ENCODE measurements at regions not wholly inside any gene's neighbourhood (a gene's known extent, or its start where the extent isn't known, plus 50 kb on each side); places are given as distances from the start of the nearest gene placed in this dataset.

DNA sequence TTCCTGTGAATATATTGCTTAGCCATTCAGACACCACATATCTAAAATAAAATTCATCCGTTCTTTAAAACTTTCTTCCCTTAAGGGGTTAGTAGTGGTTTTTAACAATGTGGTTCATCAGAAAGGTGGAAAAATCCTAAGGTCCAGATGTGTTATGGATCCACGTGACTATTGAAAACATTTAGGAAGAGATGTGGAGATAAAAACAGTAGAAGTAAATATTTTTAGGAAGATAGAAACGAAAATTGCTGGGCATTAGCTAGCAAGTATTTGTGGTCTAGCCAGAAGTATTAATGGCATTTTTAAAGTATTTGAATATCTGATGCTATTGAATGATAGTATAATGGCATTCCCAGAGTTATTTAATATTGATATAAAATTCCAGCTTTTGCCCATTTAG, 180.8 kb downstream of the LTN1 start:
- Histone ChIP-seq H3K79me2 (ENCODE audit: insufficient read depth, low read length) (no peaks in the 10 kb centered on the region), H3K9me2 (replicated peaks; ENCODE audit: low read depth, low read length) (no peaks in the 10 kb centered on the region), H3K4me3 (ENCODE audit: low read length, poor library complexity, severe bottlenecking) (no peak overlapping the region), H3K36me3 (ENCODE audit: insufficient read depth, low read length) (no peaks in the 10 kb centered on the region), H3K9me3 (ENCODE audit: insufficient read depth, low read depth, low read length) (no peaks in the 10 kb centered on the region), H2AFZ (ENCODE audit: low read length) (no peak overlapping the region), H3K4me2 (ENCODE audit: low read depth, low read length, poor library complexity, severe bottlenecking) (no peak overlapping the region), H4K20me1 (ENCODE audit: insufficient read depth, low read length, poor library complexity, severe bottlenecking) (no peaks in the 10 kb centered on the region), H3K27me3 (ENCODE audit: insufficient read depth, low read length, poor library complexity, severe bottlenecking) (no peaks in the 10 kb centered on the region), H3K4me1 (ENCODE audit: insufficient read depth, low read length, poor library complexity, severe bottlenecking) (no peaks in the 10 kb centered on the region), H3F3A (ENCODE audit: low read depth) (no peaks in the 10 kb centered on the region), H3K9ac (ENCODE audit: low read depth, low read length, poor library complexity, severe bottlenecking) (no peak overlapping the region)
- TF ChIP-seq, protein P1, sequence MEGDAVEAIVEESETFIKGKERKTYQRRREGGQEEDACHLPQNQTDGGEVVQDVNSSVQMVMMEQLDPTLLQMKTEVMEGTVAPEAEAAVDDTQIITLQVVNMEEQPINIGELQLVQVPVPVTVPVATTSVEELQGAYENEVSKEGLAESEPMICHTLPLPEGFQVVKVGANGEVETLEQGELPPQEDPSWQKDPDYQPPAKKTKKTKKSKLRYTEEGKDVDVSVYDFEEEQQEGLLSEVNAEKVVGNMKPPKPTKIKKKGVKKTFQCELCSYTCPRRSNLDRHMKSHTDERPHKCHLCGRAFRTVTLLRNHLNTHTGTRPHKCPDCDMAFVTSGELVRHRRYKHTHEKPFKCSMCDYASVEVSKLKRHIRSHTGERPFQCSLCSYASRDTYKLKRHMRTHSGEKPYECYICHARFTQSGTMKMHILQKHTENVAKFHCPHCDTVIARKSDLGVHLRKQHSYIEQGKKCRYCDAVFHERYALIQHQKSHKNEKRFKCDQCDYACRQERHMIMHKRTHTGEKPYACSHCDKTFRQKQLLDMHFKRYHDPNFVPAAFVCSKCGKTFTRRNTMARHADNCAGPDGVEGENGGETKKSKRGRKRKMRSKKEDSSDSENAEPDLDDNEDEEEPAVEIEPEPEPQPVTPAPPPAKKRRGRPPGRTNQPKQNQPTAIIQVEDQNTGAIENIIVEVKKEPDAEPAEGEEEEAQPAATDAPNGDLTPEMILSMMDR (conservative IDR thresholded peaks at IDR 0.05; ENCODE audit: low read length), result no peak
- TF ChIP-seq EZH2phosphoT487 (IDR thresholded peaks at IDR 0.05; ENCODE audit: borderline replicate concordance), result no peak

DNA sequence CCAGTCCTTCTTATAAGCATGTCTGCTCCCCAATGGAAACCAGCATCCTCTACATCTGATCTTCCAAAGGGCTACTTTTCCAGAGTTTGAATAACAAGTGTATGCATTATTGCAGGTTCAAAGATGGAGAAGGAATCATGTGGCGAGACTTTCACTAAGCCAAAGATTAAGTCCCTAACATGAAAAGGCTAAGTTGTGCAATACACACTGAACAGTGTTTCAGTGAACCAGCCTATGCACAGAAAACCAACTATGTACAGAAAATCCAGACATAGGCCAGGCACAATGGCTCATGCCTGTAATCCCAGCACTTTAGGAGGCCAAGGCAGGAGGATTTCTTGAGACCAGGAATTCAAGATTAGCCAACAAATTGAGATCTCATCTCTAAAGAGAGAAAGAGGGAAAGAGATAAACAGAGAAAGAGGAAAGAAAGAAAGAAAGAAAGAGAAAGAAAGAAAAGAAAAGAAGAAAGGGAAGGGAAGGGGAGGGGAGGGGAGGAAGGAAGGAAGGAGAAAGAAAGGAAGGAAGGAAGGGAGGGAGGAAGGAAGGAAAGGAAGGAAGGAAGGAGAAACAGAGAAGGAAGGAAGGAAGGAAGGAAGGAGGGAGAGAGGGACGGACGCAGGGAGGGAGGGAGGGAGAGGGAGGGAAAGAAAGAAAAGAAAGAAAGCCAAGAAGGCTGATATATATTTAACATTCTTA, 181.7 kb downstream of the LTN1 start:
- Histone ChIP-seq H3K27me3 (ENCODE audit: insufficient read depth, low read length, poor library complexity, severe bottlenecking) (no peaks in the 10 kb centered on the region), H3K9me2 (replicated peaks; ENCODE audit: low read depth, low read length) (no peaks in the 10 kb centered on the region), H3K9me3 (ENCODE audit: insufficient read depth, low read depth, low read length) (no peaks in the 10 kb centered on the region), H3F3A (ENCODE audit: low read depth) (no peaks in the 10 kb centered on the region), H4K20me1 (ENCODE audit: insufficient read depth, low read length, poor library complexity, severe bottlenecking) (no peaks in the 10 kb centered on the region), H3K4me3 (ENCODE audit: low read length, poor library complexity, severe bottlenecking) (no peak overlapping the region), H3K4me1 (ENCODE audit: insufficient read depth, low read length, poor library complexity, severe bottlenecking) (no peaks in the 10 kb centered on the region), H2AFZ (ENCODE audit: low read length) (no peak overlapping the region), H3K36me3 (ENCODE audit: insufficient read depth, low read length) (no peaks in the 10 kb centered on the region), H3K4me2 (ENCODE audit: low read depth, low read length, poor library complexity, severe bottlenecking) (no peak overlapping the region), H3K79me2 (ENCODE audit: insufficient read depth, low read length) (no peaks in the 10 kb centered on the region), H3K9ac (ENCODE audit: low read depth, low read length, poor library complexity, severe bottlenecking) (no peak overlapping the region)
- no peak for TF ChIP-seq EZH2phosphoT487 (IDR thresholded peaks at IDR 0.05; ENCODE audit: borderline replicate concordance)
- TF ChIP-seq, protein P1 (conservative IDR thresholded peaks at IDR 0.05; ENCODE audit: low read length), result no peak

DNA sequence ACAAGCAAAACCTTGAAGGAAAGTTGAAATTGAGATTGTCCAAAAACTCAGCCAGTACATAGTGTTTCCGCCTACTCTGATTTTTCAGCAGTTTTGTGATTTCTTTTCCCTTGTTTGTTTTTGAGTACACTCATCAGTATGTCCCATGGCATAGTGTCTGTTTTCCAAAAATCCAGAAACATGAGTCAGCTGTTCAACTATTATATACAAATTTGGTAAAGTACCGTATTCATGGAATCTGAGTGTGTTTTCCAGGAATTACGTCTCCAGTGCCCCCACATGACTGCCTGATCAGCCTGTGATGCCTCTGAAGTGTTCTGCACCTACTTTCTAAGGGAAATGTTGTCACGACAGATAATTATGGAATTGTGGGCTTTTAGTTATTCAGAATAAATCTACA, 186.8 kb downstream of the LTN1 start:
- Histone ChIP-seq H3K4me2 (ENCODE audit: low read depth, low read length, poor library complexity, severe bottlenecking) (no peak overlapping the region), H3K4me1 (ENCODE audit: insufficient read depth, low read length, poor library complexity, severe bottlenecking) (no peaks in the 10 kb centered on the region), H3K27me3 (ENCODE audit: insufficient read depth, low read length, poor library complexity, severe bottlenecking) (no peaks in the 10 kb centered on the region), H3K36me3 (ENCODE audit: insufficient read depth, low read length) (no peaks in the 10 kb centered on the region), H4K20me1 (ENCODE audit: insufficient read depth, low read length, poor library complexity, severe bottlenecking) (no peaks in the 10 kb centered on the region), H3K9me2 (replicated peaks; ENCODE audit: low read depth, low read length) (no peaks in the 10 kb centered on the region), H3F3A (ENCODE audit: low read depth) (no peaks in the 10 kb centered on the region), H3K9ac (ENCODE audit: low read depth, low read length, poor library complexity, severe bottlenecking) (no peak overlapping the region), H3K4me3 (ENCODE audit: low read length, poor library complexity, severe bottlenecking) (no peak overlapping the region), H2AFZ (ENCODE audit: low read length) (no peak overlapping the region), H3K79me2 (ENCODE audit: insufficient read depth, low read length) (no peaks in the 10 kb centered on the region), H3K9me3 (ENCODE audit: insufficient read depth, low read depth, low read length) (no peaks in the 10 kb centered on the region)
- no peak for TF ChIP-seq EZH2phosphoT487 (IDR thresholded peaks at IDR 0.05; ENCODE audit: borderline replicate concordance)
- TF ChIP-seq, protein P1 (conservative IDR thresholded peaks at IDR 0.05; ENCODE audit: low read length), result no peak

Measured in Loucy (cell line).